K562 (cell line): ENCODE measurements at regions not wholly inside any gene's neighbourhood (a gene's known extent, or its start where the extent isn't known, plus 50 kb on each side); places are given as distances from the start of the nearest gene placed in this dataset.
A peak's percentile ranks its signal among the peaks of the same experiment; 100 is the strongest.

Experiments used
- HMBOX1 ChIP-seq: sonication (generic); IDR thresholded peaks from 2 replicates; pipeline ENCODE4 v1.6.1; 2016
- MAFF ChIP-seq: IDR thresholded peaks from 2 replicates; pipeline ENCODE4 v1.6.1; 2012; ENCODE audit warnings: low read length, improper control_type of control experiment
- MTF1 ChIP-seq: fragments of 250-450 bp; sonication (Bioruptor Pico); IDR thresholded peaks from 2 replicates; pipeline ENCODE4 v1.9.0; 2021; ENCODE audit warnings: moderate library complexity, mild to moderate bottlenecking, inconsistent platforms, borderline replicate concordance
- NFXL1 ChIP-seq: fragments of 450-650 bp; formaldehyde crosslinking; IDR thresholded peaks from 2 replicates; pipeline ENCODE4 v1.4.0; 2021; ENCODE audit warnings: mild to moderate bottlenecking
- SIN3B ChIP-seq: fragments of 450-650 bp; IDR thresholded peaks from 2 replicates; pipeline ENCODE4 v1.6.1; 2017; ENCODE audit warnings: low read depth, mild to moderate bottlenecking, moderate library complexity
- TEAD4 ChIP-seq, 2 experiments: sonication (generic) in 1 of 2; formaldehyde crosslinking in 1 of 2; IDR thresholded peaks; 2 replicates each; pipeline versions ENCODE4 v1.6.1 to v1.8.0; 2012 to 2022; ENCODE audit warnings: borderline replicate concordance in 1 of 2, inconsistent platforms in 1 of 2, low read length in 1 of 2, mild to moderate bottlenecking in 1 of 2, missing genetic modification reagents in 1 of 2
- UBTF ChIP-seq, 2 experiments: IDR thresholded peaks; 2 replicates each; pipeline ENCODE4 v1.6.1; 2012; ENCODE audit warnings: improper control_type of control experiment in 2 of 2, low read depth in 2 of 2, low read length in 2 of 2, borderline replicate concordance in 1 of 2
- ZBTB11 ChIP-seq, 3 experiments: fragments of 200-800 bp in 1 of 3; fragments of 250-450 bp in 1 of 3; fragments of 450-650 bp in 1 of 3; sonication (Bioruptor Pico) in 1 of 3; sonication (Bioruptor generic) in 1 of 3; formaldehyde crosslinking in 1 of 3; IDR thresholded peaks; 2 replicates each; pipeline versions ENCODE4 v1.6.1 to v1.8.0; 2016 to 2022; ENCODE audit warnings: mild to moderate bottlenecking in 2 of 3, missing genetic modification characterization in 2 of 3, missing compliant biosample characterization in 1 of 3, moderate library complexity in 1 of 3
- ZBTB40 ChIP-seq, 2 experiments: fragments of 450-650 bp in 1 of 2; sonication (generic) in 1 of 2; formaldehyde crosslinking in 1 of 2; IDR thresholded peaks; 2 replicates each; pipeline versions ENCODE4 v1.7.1 to v1.9.0; 2016 to 2022; ENCODE audit warnings: inconsistent platforms in 1 of 2, mild to moderate bottlenecking in 1 of 2, missing genetic modification reagents in 1 of 2
- ZNF316 ChIP-seq: fragments of 450-650 bp; IDR thresholded peaks from 2 replicates; pipeline ENCODE4 v1.6.1; 2016

GRCh38 chr11:23988381-23989006, 508.4 kb upstream of the LUZP2 start (continued):
- TF ChIP-seq ZBTB40 (IDR thresholded peaks at IDR 0.05) = no peak
- TF ChIP-seq ZBTB40 (CRISPR knock-in tag; IDR thresholded peaks at IDR 0.05) = no peak
- TF ChIP-seq SIN3B = no peak
- peak; percentile 59; the same call in 1 of the 2 replicates for TF ChIP-seq ZNF316
- no peak for TF ChIP-seq UBTF (IDR thresholded peaks at IDR 0.05; ENCODE audit: borderline replicate concordance in 1 of 2, low read depth in 2 of 2, low read length in 2 of 2)
- TF ChIP-seq HMBOX1 = no peak
- TF ChIP-seq ZBTB11 (CRISPR knock-in tag; IDR thresholded peaks at IDR 0.05) = no peak
- TF ChIP-seq NFXL1 (CRISPR knock-in tag) = no peak
- peak; percentile 69 for TF ChIP-seq MAFF
- no peak for TF ChIP-seq MTF1 (CRISPR knock-in tag)
- TF ChIP-seq TEAD4 (IDR thresholded peaks at IDR 0.05; ENCODE audit: low read length) = no peak
- TF ChIP-seq TEAD4 (CRISPR knock-in tag; IDR thresholded peaks at IDR 0.05; ENCODE audit: borderline replicate concordance) = no peak
